KBM-7 (cell line): ENCODE measurements at regions not wholly inside any gene's neighbourhood (a gene's known extent, or its start where the extent isn't known, plus 50 kb on each side); places are given as distances from the start of the nearest gene placed in this dataset.
"Not testable (repeated sequence)": the region's sequence is repeated elsewhere in the genome, so short reads cannot be mapped to it uniquely, and the experiment has no call there.

ENCODE experiments used
- DNase-seq: peaks from one replicate; pipeline ENCODE4 v3.0.0-alpha.2; 2015
- in situ Hi-C: fragments of 300-500 bp; cut with MboI; formaldehyde crosslinking; loops from 2 replicates; pipeline ENCODE4 v1.14.3; 2020; ENCODE audit warnings: low sequenced_read_pairs, low pct_unique_long_range_greater_than_20kb, mixed read lengths

- in situ Hi-C loops: loop anchor here (25.0 kb wide), 1 partner anchor 91 kb away; no protein-coding TSS in a partner anchor
- no peak for DNase-seq
Measured at GRCh38 chr1:119245881-119246280, 105.4 kb upstream of the WARS2 start.

GRCh38 chr1:119249283-119249682, 108.8 kb upstream of the WARS2 start:
- in situ Hi-C loops: loop anchor here (25.0 kb wide), 1 partner anchor 88 kb away; no protein-coding TSS in a partner anchor
- no peak for DNase-seq

DNA sequence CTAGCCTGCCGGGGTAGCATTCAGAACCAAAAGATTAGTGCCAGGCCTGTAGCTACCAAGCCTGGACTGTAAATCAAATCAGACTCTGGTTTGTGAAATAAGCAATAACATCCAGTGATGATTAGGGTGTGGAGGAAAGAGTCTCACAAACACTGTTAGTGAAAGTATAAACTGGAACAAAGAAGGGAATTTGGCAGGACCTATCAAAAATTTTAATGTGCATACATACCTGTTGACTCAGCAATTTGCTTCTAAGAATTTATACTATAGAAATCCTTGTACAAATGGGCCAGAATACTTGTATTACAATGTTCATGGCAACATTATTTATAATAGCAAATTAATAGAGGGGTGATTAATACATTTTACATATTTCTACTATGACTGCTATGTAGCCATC, 109.8 kb upstream of the WARS2 start:
- in situ Hi-C loops: no loop called here
- no peak for DNase-seq

- in situ Hi-C loops: no loop called here
- DNase-seq: no peak
Measured at GRCh38 chr1:119251751-119252150, 111.3 kb upstream of the WARS2 start.

DNA sequence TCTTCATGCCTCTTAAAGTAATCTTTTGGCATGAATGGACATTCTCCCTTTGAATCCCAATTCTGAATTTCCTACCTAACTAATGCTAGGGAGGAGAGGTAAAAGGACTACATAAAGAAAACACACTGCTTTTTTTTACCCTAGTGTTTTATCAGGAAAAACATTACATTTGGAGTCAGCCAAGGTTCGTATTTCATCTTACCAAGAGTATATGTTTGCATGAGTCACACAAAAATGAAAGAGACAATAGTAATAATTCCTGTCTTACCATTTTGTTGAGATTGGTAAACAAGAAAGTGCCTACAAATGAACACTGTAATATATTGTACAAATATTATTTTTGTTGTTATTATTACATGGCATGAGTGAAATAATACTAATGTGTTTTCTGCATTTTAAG, 112.9 kb upstream of the WARS2 start:
- in situ Hi-C loops: no loop called here
- no peak for DNase-seq

- in situ Hi-C loops: no loop called here
Measured at GRCh38 chr1:119254067-119254720, 113.7 kb upstream of the WARS2 start.

GRCh38 chr1:119256089-119256488, 112.5 kb upstream of the HAO2 start:
- DNase-seq, in situ Hi-C loops: not testable (repeated sequence)

More at GRCh38 chr1:119254067-119254720, 113.7 kb upstream of the WARS2 start:
- no peak for DNase-seq

- in situ Hi-C loops: no loop called here
Measured at GRCh38 chr1:119260506-119260905, 108.1 kb upstream of the HAO2 start.

GRCh38 chr1:119266386-119266785, 102.2 kb upstream of the HAO2 start:
- no peak for DNase-seq
- in situ Hi-C loops: no loop called here

More at GRCh38 chr1:119260506-119260905, 108.1 kb upstream of the HAO2 start:
- DNase-seq: no peak

DNA sequence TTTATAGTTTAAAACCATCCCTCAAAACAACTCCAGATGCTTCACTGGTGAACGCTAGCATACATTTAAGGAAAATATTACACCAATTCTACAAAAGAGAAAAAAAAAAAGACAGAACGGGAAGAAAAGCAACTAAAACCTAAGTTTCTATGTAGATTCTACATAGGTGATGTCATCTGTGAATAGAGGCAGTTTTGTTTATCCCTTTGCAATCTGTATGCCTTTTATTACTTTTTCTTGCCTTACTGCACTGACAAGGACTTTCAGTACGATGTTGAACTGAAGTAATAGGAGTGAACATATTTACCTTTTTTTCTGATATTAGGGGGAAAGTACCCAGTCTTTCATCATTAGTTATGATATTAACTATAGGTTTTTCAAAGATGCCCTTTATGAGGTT, 101.7 kb upstream of the HAO2 start:
- in situ Hi-C loops: no loop called here
- no peak for DNase-seq

GRCh38 chr1:119267288-119267687, 101.3 kb upstream of the HAO2 start:
- DNase-seq, in situ Hi-C loops: not testable (repeated sequence)

- in situ Hi-C loops: no loop called here
- no peak for DNase-seq
Measured at GRCh38 chr1:119268879-119269278, 99.7 kb upstream of the HAO2 start.

DNA sequence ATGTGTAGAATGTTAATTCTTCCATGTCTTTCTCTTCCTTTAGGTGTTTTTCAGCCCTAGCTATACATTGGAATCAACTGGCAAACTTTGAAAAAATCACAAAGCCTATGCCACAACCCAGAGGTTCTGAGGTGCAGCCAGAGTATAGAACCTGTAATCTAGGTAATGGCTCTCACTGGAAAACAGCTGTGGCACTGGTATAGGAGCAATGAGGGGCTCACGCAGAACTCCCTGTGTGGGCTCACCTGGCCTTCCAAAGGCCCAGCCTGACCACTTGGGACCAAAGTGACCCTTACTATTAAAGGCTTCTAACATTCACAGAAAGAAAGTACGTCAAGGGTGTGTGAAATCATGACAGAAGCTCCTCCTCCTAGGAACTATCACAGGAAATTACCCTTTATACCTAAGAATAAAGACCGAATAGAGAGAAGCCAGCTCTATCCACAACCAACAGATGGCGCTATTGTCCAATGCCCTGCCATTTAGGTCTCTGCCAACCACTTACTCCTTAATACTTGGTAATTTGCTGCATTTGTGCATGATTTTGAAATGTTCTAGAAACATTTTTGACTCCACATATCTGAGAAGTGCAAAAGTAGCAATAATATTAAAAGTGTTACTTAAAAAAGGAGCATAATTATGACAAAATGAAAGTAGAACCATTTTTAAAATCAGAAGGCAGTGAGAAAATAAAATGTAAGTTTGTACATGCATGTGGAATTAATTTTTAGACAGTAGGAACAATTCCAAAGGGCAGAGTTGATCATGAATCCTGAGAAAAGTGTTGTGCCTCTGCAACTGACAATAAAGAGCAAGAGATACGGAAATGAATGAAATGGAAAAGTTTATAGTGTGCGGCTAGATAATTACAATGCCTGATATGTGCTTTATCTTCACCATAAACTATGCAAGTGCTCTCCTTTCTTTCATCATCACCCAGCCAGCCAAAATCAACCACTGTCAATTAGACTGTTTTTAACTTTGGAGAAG, 93.1 kb upstream of the HAO2 start:
- peak; percentile 50 for DNase-seq
- in situ Hi-C loops: no loop called here

DNA sequence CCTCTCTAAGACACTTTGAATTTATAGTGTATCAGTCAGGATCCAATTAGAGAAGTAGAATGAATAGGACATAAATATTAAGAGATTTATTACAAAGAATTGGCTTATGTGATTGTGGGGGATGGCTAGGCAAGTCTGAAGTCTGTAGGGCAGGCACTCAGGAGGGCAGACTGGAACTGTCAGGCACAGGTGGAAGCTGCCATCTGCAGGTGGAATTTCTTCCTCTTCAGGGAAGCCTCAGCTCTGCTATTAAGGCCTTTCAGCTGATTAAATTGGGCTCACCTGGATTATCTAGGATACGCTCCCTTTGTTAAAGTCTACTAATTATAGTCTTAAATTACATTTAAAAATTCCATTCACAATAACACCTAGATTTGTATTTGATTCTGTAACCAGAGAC, 92.0 kb upstream of the HAO2 start:
- in situ Hi-C loops: no loop called here
- no peak for DNase-seq

DNA sequence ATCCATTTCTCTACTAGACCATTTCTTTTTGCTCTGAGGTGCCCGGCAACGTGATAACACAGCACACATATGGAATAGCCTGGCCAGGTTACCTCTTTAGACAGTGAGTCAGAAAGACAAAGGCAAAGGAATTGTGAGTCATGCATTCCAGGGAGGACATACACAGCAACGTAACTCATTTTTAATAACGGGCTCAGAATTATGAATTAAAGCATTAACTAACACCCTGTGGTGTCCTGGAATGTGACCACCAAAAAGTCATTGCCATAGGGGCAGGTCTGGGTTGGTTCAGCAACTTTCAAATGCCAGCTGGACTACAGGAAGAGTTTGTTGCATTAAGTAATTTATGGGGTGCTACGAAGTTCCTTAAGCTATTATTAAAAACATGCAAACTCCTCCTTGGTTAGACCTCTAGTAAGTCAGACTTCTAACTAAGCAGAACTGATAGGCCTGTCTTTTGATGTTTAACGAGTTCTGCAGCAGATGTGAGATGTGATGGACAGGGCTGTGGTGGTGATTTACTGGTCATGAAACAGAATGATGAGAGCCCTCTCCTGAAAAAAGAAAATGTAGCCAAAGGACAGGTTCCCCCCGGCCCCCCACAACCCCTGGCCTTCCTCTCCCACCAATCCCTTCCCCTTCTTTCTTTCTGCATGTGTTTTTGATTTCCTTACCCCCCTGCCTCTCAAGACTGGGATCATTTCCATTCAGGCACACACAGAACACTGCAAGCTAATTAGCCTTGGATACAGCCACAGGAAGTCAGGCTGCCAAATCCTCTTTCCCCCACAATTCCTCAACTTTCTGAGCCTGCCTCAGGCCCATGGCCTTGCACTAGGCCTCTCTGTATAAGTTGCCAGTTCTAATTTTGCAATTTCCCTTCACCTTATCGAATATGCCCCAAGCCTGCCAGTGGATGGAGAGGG, 88.9 kb upstream of the HAO2 start:
- in situ Hi-C loops: no loop called here
- DNase-seq: no peak

- in situ Hi-C loops: no loop called here
- no peak for DNase-seq
Measured at GRCh38 chr1:119285482-119285881, 83.1 kb upstream of the HAO2 start.

- DNase-seq: peak; percentile 58
- in situ Hi-C loops: no loop called here
Measured at GRCh38 chr1:119286587-119287181, 81.9 kb upstream of the HAO2 start.

GRCh38 chr1:119288751-119289150, 79.8 kb upstream of the HAO2 start:
- in situ Hi-C loops: no loop called here
- DNase-seq: no peak

- in situ Hi-C loops: no loop called here
- DNase-seq: no peak
Measured at GRCh38 chr1:119290297-119290696, 78.3 kb upstream of the HAO2 start.
